Kidney (tissue), 13 donors: ENCODE measurements at regions not wholly inside any gene's neighbourhood (a gene's known extent, or its start where the extent isn't known, plus 50 kb on each side); places are given as distances from the start of the nearest gene placed in this dataset.

Experiments used
- DNase-seq, 5 donors: peaks; one replicate each; pipeline ENCODE4 v3.0.0-alpha.2; 2013 to 2020
- FAIRE-seq: peaks from 2 replicates; lab custom pipeline; 2012; peaks lifted over from hg19 to GRCh38; lab: Jason Lieb, UNC
- H3K27ac ChIP-seq, 2 donors: one replicate each; pipeline ENCODE4 v1.7.0; 2013; ENCODE audit warnings: low read depth in 2 of 2, low read length in 2 of 2, inconsistent platforms in 1 of 2
- H3K27me3 ChIP-seq: one replicate; pipeline ENCODE4 v1.7.1; 2013; ENCODE audit warnings: low read length, inconsistent platforms; ENCODE audit not compliant: control insufficient read depth, insufficient read depth
- H3K36me3 ChIP-seq, 3 donors: one replicate each; pipeline versions ENCODE4 v1.7.0 to v1.7.1; 2013; ENCODE audit warnings: low read length in 3 of 3, control low read depth in 1 of 3, inconsistent platforms in 1 of 3; ENCODE audit not compliant: insufficient read depth in 3 of 3, control insufficient read depth in 2 of 3
- H3K4me1 ChIP-seq, 3 donors: one replicate each; pipeline versions ENCODE4 v1.7.0 to v1.7.1; 2013; ENCODE audit warnings: low read length in 3 of 3, inconsistent platforms in 1 of 3, low read depth in 1 of 3; ENCODE audit not compliant: control insufficient read depth in 2 of 3, insufficient read depth in 2 of 3
- H3K4me3 ChIP-seq, 3 donors: one replicate each; pipeline versions ENCODE4 v1.7.0 to v1.8.1; 2013; ENCODE audit warnings: low read length in 3 of 3, control low read depth in 1 of 3, inconsistent platforms in 1 of 3
- H3K9ac ChIP-seq, 3 donors: one replicate each; pipeline versions ENCODE4 v1.7.0 to v1.7.1; 2013; ENCODE audit warnings: low read length in 3 of 3, control low read depth in 1 of 3, inconsistent platforms in 1 of 3
- H3K9me3 ChIP-seq, 3 donors: one replicate each; pipeline versions ENCODE4 v1.7.0 to v1.7.1; 2013; ENCODE audit warnings: low read length in 3 of 3, control low read depth in 1 of 3, inconsistent platforms in 1 of 3; ENCODE audit not compliant: control insufficient read depth in 2 of 3, insufficient read depth in 1 of 3
- CTCF ChIP-seq: IDR thresholded peaks from 3 replicates; pipeline ENCODE4 v1.5.1; 2012; ENCODE audit warnings: mild to moderate bottlenecking, moderate library complexity, borderline replicate concordance; ENCODE audit not compliant: insufficient read depth; ENCODE audit errors: extremely low read depth
- intact Hi-C: fragments of 100-400 bp; cut with DNase I; formaldehyde crosslinking; loops from one replicate; pipeline ENCODE4 v1.11.1; 2022
- donor health status: control.
- donor health status: control.
- donor health status: control.
- donor health status: control.
- donor health status: control.
- donor health status: DM: yes; HTN: yes; CAD: no.
- donor health status: Normal renal cell carcinoma (clear cell type).

GRCh38 chr14:61221906-61222305, 59.2 kb downstream of the TMEM30B start:
- H3K36me3 ChIP-seq: no peaks in the 10 kb centered on the region
- H3K9ac ChIP-seq: no peak overlapping the region
- no peaks in the 10 kb centered on the region for H3K27me3 ChIP-seq
- FAIRE-seq: no peak
- DNase-seq: peak in 2 of 5 donors; percentile 51 to 52
- intact Hi-C loops: no loop called here
- no peak for TF ChIP-seq CTCF
- H3K27ac ChIP-seq: no peak overlapping the region
- no peaks in the 10 kb centered on the region for H3K9me3 ChIP-seq
- no peak overlapping the region for H3K4me3 ChIP-seq
- no peaks in the 10 kb centered on the region for H3K4me1 ChIP-seq

GRCh38 chr14:61219673-61220072, 61.5 kb downstream of the TMEM30B start:
- no peaks in the 10 kb centered on the region for H3K27me3 ChIP-seq
- TF ChIP-seq CTCF: no peak
- no peaks in the 10 kb centered on the region for H3K9me3 ChIP-seq
- H3K4me1 ChIP-seq: no peaks in the 10 kb centered on the region
- FAIRE-seq (no peak), DNase-seq (no peak)
- no peak overlapping the region for H3K9ac ChIP-seq
- no peak overlapping the region for H3K27ac ChIP-seq
- H3K36me3 ChIP-seq: no peaks in the 10 kb centered on the region
- intact Hi-C loops: no loop called here
- no peak overlapping the region for H3K4me3 ChIP-seq

- Histone ChIP-seq H3K9ac (no peak overlapping the region), H3K27me3 (no peaks in the 10 kb centered on the region), H3K27ac (no peak overlapping the region), H3K4me1 (no peaks in the 10 kb centered on the region), H3K4me3 (no peak overlapping the region), H3K9me3 (no peaks in the 10 kb centered on the region), H3K36me3 (no peaks in the 10 kb centered on the region)
- FAIRE-seq (no peak), DNase-seq (no peak)
- intact Hi-C loops: no loop called here
- TF ChIP-seq CTCF: no peak
These were observed 61.9 kb downstream of the TMEM30B start for GRCh38 chr14:61219256-61219655.

GRCh38 chr14:61218767-61219166, 62.4 kb downstream of the TMEM30B start:
- no peaks in the 10 kb centered on the region for H3K36me3 ChIP-seq
- no peaks in the 10 kb centered on the region for H3K9me3 ChIP-seq
- no peak overlapping the region for H3K9ac ChIP-seq
- FAIRE-seq: no peak
- H3K4me3 ChIP-seq: no peak overlapping the region
- intact Hi-C loops: no loop called here
- H3K4me1 ChIP-seq: no peaks in the 10 kb centered on the region
- peak in 2 of 5 donors; percentile 28 to 44 for DNase-seq
- no peak for TF ChIP-seq CTCF
- no peaks in the 10 kb centered on the region for H3K27me3 ChIP-seq
- no peak overlapping the region for H3K27ac ChIP-seq
